Neural progenitor cell (in vitro differentiated cells): ENCODE measurements at regions not wholly inside any gene's neighbourhood (a gene's known extent, or its start where the extent isn't known, plus 50 kb on each side); places are given as distances from the start of the nearest gene placed in this dataset.

Source experiments
- DNase-seq: peaks from one replicate; pipeline ENCODE4 v3.0.0-alpha.2; 2016; ENCODE audit warnings: low spot score
- H2AFZ ChIP-seq: fragments of 200-600 bp; sonication (generic); replicated peaks from 2 replicates; pipeline ENCODE4 v1.6.1; 2016; ENCODE audit warnings: antibody characterized with exemption
- H3F3A ChIP-seq: fragments of 200-600 bp; sonication (generic); 2 replicates; pipeline ENCODE4 v1.6.1; 2016; ENCODE audit warnings: antibody characterized with exemption, low read depth
- H3K27ac ChIP-seq: fragments of 200-600 bp; sonication (generic); 2 replicates; pipeline ENCODE4 v1.5.1; 2016; ENCODE audit warnings: mild to moderate bottlenecking
- H3K27me3 ChIP-seq: fragments of 200-600 bp; sonication (generic); 2 replicates; pipeline ENCODE4 v1.6.1; 2016; ENCODE audit warnings: mild to moderate bottlenecking, moderate library complexity
- H3K36me3 ChIP-seq: fragments of 200-600 bp; sonication (generic); 2 replicates; pipeline ENCODE4 v1.5.1; 2016
- H3K4me1 ChIP-seq: fragments of 200-600 bp; sonication (generic); 2 replicates; pipeline ENCODE4 v1.6.1; 2016; ENCODE audit warnings: mixed run types
- H3K4me2 ChIP-seq: fragments of 200-600 bp; sonication (generic); 2 replicates; pipeline ENCODE4 v1.6.1; 2016
- H3K4me3 ChIP-seq: fragments of 200-600 bp; sonication (generic); 2 replicates; pipeline ENCODE4 v1.5.1; 2016
- H3K79me2 ChIP-seq: fragments of 200-600 bp; sonication (generic); 2 replicates; pipeline ENCODE4 v1.6.1; 2016; ENCODE audit warnings: low read depth
- H3K9ac ChIP-seq: fragments of 200-600 bp; sonication (generic); 2 replicates; pipeline ENCODE4 v1.6.1; 2016
- H3K9me3 ChIP-seq: fragments of 200-600 bp; sonication (generic); 2 replicates; pipeline ENCODE4 v1.5.1; 2016; ENCODE audit warnings: low read depth
- H4K20me1 ChIP-seq: fragments of 200-600 bp; sonication (generic); 2 replicates; pipeline ENCODE4 v1.6.1; 2016; ENCODE audit warnings: low read depth
- H3K27ac Mint-ChIP-seq: 3 replicates; pipeline ENCODE4 v1.8.0; 2021; ENCODE audit warnings: mixed read lengths
- H3K27me3 Mint-ChIP-seq: 2 replicates; pipeline ENCODE4 v1.8.0; 2022; ENCODE audit warnings: low read depth, mild to moderate bottlenecking, inconsistent platforms, moderate library complexity, mixed read lengths; ENCODE audit not compliant: insufficient read depth
- H3K36me3 Mint-ChIP-seq: 3 replicates; pipeline ENCODE4 v1.8.0; 2021; ENCODE audit warnings: mixed read lengths
- H3K4me1 Mint-ChIP-seq: 3 replicates; pipeline ENCODE4 v1.8.0; 2021; ENCODE audit warnings: mixed read lengths
- H3K4me3 Mint-ChIP-seq: 3 replicates; pipeline ENCODE4 v1.8.0; 2021; ENCODE audit warnings: mild to moderate bottlenecking, moderate library complexity, mixed read lengths
- H3K9me3 Mint-ChIP-seq: 3 replicates; pipeline ENCODE4 v1.8.0; 2020; ENCODE audit warnings: mixed read lengths
- CTCF ChIP-seq: fragments of 200-600 bp; sonication (generic); IDR thresholded peaks from 2 replicates; pipeline ENCODE4 v1.5.1; 2017; ENCODE audit warnings: antibody characterized with exemption, mild to moderate bottlenecking
- EZH2 ChIP-seq: fragments of 200-600 bp; sonication (generic); IDR thresholded peaks from 2 replicates; pipeline ENCODE4 v1.6.1; 2017; ENCODE audit warnings: antibody characterized with exemption, mild to moderate bottlenecking, moderate library complexity
- EZH2phosphoT487 ChIP-seq: fragments of 200-600 bp; sonication (generic); IDR thresholded peaks from 2 replicates; pipeline ENCODE4 v1.6.1; 2017; ENCODE audit warnings: antibody characterized with exemption

- Histone ChIP-seq H3K4me2 (peak overlapping the region; percentile 39), H3K4me1 (peaks cover 26% of the 10 kb centered on the region), H3K4me3 (no peak overlapping the region), H3K27ac (no peak overlapping the region), H2AFZ (peak overlapping the region; percentile 14), H3F3A (peaks cover 26% of the 10 kb centered on the region), H3K9ac (no peak overlapping the region), H4K20me1 (no peaks in the 10 kb centered on the region), H3K27me3 (no peaks in the 10 kb centered on the region), H3K9me3 (peaks cover 12% of the 10 kb centered on the region), H3K79me2 (no peaks in the 10 kb centered on the region), H3K36me3 (no peaks in the 10 kb centered on the region)
- Mint-ChIP-seq H3K4me1 (peaks cover 15% of the 10 kb centered on the region), H3K9me3 (peaks cover 14% of the 10 kb centered on the region), H3K27me3 (peaks cover 2% of the 10 kb centered on the region), H3K27ac (no peak overlapping the region), H3K36me3 (no peaks in the 10 kb centered on the region), H3K4me3 (no peak overlapping the region)
- TF ChIP-seq EZH2phosphoT487: no peak
- TF ChIP-seq CTCF: no peak
- TF ChIP-seq EZH2: no peak
- DNase-seq: peak; percentile 39
Measured at GRCh38 chr15:95044745-95045417, 813.5 kb downstream of the MCTP2 start.

- H3K4me1 ChIP-seq: no peaks in the 10 kb centered on the region
- H3K9me3 ChIP-seq: peaks cover 12% of the 10 kb centered on the region
- H3K4me2 ChIP-seq: no peak overlapping the region
- no peaks in the 10 kb centered on the region for H3F3A ChIP-seq
- H3K36me3 ChIP-seq: no peaks in the 10 kb centered on the region
- H3K9me3 Mint-ChIP-seq: peaks cover 21% of the 10 kb centered on the region
- H4K20me1 ChIP-seq: no peaks in the 10 kb centered on the region
- no peak overlapping the region for H3K4me3 ChIP-seq
- no peak overlapping the region for H3K27ac Mint-ChIP-seq
- no peak overlapping the region for H2AFZ ChIP-seq
- no peak overlapping the region for H3K4me3 Mint-ChIP-seq
- TF ChIP-seq EZH2 (no peak), CTCF (no peak), EZH2phosphoT487 (no peak)
- H3K27ac ChIP-seq: no peak overlapping the region
- peaks cover 2% of the 10 kb centered on the region for H3K27me3 Mint-ChIP-seq
- no peak overlapping the region for H3K9ac ChIP-seq
- H3K4me1 Mint-ChIP-seq: no peaks in the 10 kb centered on the region
- H3K36me3 Mint-ChIP-seq: no peaks in the 10 kb centered on the region
- H3K79me2 ChIP-seq: no peaks in the 10 kb centered on the region
- no peaks in the 10 kb centered on the region for H3K27me3 ChIP-seq
- DNase-seq: no peak
Measured at GRCh38 chr15:95051861-95052260, 820.5 kb downstream of the MCTP2 start.

GRCh38 chr15:95059346-95059905 lies 828.1 kb downstream of the MCTP2 start:
- no peaks in the 10 kb centered on the region for H3K4me1 Mint-ChIP-seq

More at GRCh38 chr15:95059346-95059905, 828.1 kb downstream of the MCTP2 start:
- Mint-ChIP-seq H3K27ac (no peak overlapping the region), H3K4me3 (no peak overlapping the region), H3K9me3 (peaks cover 32% of the 10 kb centered on the region), H3K27me3 (no peaks in the 10 kb centered on the region), H3K36me3 (no peaks in the 10 kb centered on the region)
- Histone ChIP-seq H3K4me1 (no peaks in the 10 kb centered on the region), H4K20me1 (no peaks in the 10 kb centered on the region), H3K79me2 (no peaks in the 10 kb centered on the region), H3K27me3 (no peaks in the 10 kb centered on the region), H3K27ac (no peak overlapping the region), H3K4me3 (no peak overlapping the region), H3F3A (no peaks in the 10 kb centered on the region), H3K36me3 (no peaks in the 10 kb centered on the region), H3K9me3 (no peaks in the 10 kb centered on the region), H3K9ac (no peak overlapping the region), H2AFZ (no peak overlapping the region), H3K4me2 (no peak overlapping the region)
- no peak for TF ChIP-seq CTCF
- no peak for TF ChIP-seq EZH2
- no peak for TF ChIP-seq EZH2phosphoT487
- no peak for DNase-seq
